Right cardiac atrium (tissue), 5 donors: ENCODE measurements at regions not wholly inside any gene's neighbourhood (a gene's known extent, or its start where the extent isn't known, plus 50 kb on each side); places are given as distances from the start of the nearest gene placed in this dataset.

Experiments
- ATAC-seq, 2 donors: fragments of 200-7000 bp; cut with Tn5 transposase; one replicate each; pipeline versions ENCODE4 v1.8.0 to v1.9.1; 2020; ENCODE audit warnings: moderate library complexity in 2 of 2, mild to moderate bottlenecking in 1 of 2
- DNase-seq, 3 donors: peaks; one replicate each; pipeline ENCODE4 v3.0.0-alpha.2; 2020
- H3K27ac ChIP-seq: one replicate; pipeline ENCODE4 v1.5.1; 2013; ENCODE audit warnings: mild to moderate bottlenecking, low read length, control low read depth, moderate library complexity
- H3K27me3 ChIP-seq: one replicate; pipeline ENCODE4 v1.6.1; 2013; ENCODE audit not compliant: control insufficient read depth, insufficient read depth
- H3K4me1 ChIP-seq: one replicate; pipeline ENCODE4 v1.6.1; 2013; ENCODE audit warnings: low read length; ENCODE audit not compliant: control insufficient read depth, insufficient read depth
- H3K4me3 ChIP-seq: one replicate; pipeline ENCODE4 v1.5.1; 2013; ENCODE audit warnings: low read length, control low read depth
- H3K9me3 ChIP-seq: one replicate; pipeline ENCODE4 v1.6.1; 2013; ENCODE audit warnings: low read length; ENCODE audit not compliant: control insufficient read depth
- WGBS: extraction: QIAGEN DNeasy Blood & Tissue Kit; methylation state at CpG from one replicate; pipeline ENCODE4 v1.1.7; 2013; 5-methylcytosine and 5-hydroxymethylcytosine counted together
- intact Hi-C, 4 donors: fragments of 100-400 bp; cut with DNase I; formaldehyde crosslinking; loops; one replicate each; pipeline versions ENCODE4 v1.11.0 to v1.14.0; 2022 to 2023
- donor health status: healthy with polysubstance abuse.
- donor health status: DM: no; HTN: yes; CAD: no.
- donor health status: DM: no; HTN: no; CAD: no.
- donor health status: DM: no; HTN: yes; CAD: no; lungs with severe emphysema.
- donor health status: DM: yes; HTN: yes; CAD: no.

DNA sequence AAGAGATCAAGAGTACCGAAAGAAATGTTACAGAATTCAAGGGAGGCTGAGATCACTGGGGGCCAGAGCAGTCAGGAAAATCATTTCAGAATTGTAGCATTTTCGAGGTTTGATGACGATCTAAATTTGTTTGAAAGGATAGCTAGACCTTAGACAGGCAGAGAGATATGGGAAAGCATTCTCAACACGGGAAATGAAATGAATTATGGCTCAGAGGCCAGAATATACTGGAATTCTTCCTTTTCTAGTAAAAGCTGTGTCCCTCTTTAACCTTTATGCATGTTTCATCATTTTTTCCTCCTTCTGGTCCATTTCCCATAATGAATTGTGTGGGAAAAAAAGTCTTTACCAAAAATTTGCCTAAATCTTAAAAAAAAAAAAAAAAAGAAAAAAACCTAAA is 78.8 kb downstream of the NABP1 start:
- H3K27ac ChIP-seq = no peak overlapping the region
- no peaks in the 10 kb centered on the region for H3K4me1 ChIP-seq
- ATAC-seq (no peak), DNase-seq (no peak)
- no peaks in the 10 kb centered on the region for H3K27me3 ChIP-seq
- no peaks in the 10 kb centered on the region for H3K9me3 ChIP-seq
- intact Hi-C loops = no loop called here
- 65% methylated on average over 4 of the region's 4 CpGs for WGBS
- no peak overlapping the region for H3K4me3 ChIP-seq

DNA sequence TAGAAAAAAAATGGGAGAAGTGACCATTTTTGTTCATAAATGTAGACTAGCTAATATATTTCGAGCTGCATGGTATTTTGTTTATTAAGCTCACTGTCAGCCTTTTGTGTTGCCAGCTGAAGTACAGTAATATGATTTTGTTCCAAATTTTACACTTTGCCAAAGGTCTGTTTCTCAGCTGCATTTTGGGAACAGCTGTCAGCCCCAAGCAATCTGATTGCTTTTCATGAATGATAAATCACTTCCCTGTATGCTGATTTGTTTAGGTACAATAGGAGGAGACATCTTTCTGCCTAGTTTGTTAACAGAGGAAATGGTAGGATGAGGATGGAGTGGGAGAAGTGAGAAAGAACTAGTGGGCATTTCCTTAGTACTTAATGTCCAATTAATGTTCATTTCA is 79.3 kb downstream of the NABP1 start:
- no peaks in the 10 kb centered on the region for H3K4me1 ChIP-seq
- whole genome bisulfite sequencing = 60% methylated on average over 1 of the region's 1 CpG
- H3K27ac ChIP-seq = no peak overlapping the region
- intact Hi-C loops = no loop called here
- no peaks in the 10 kb centered on the region for H3K9me3 ChIP-seq
- H3K4me3 ChIP-seq = no peak overlapping the region
- DNase-seq (no peak), ATAC-seq (no peak)
- no peaks in the 10 kb centered on the region for H3K27me3 ChIP-seq

DNA sequence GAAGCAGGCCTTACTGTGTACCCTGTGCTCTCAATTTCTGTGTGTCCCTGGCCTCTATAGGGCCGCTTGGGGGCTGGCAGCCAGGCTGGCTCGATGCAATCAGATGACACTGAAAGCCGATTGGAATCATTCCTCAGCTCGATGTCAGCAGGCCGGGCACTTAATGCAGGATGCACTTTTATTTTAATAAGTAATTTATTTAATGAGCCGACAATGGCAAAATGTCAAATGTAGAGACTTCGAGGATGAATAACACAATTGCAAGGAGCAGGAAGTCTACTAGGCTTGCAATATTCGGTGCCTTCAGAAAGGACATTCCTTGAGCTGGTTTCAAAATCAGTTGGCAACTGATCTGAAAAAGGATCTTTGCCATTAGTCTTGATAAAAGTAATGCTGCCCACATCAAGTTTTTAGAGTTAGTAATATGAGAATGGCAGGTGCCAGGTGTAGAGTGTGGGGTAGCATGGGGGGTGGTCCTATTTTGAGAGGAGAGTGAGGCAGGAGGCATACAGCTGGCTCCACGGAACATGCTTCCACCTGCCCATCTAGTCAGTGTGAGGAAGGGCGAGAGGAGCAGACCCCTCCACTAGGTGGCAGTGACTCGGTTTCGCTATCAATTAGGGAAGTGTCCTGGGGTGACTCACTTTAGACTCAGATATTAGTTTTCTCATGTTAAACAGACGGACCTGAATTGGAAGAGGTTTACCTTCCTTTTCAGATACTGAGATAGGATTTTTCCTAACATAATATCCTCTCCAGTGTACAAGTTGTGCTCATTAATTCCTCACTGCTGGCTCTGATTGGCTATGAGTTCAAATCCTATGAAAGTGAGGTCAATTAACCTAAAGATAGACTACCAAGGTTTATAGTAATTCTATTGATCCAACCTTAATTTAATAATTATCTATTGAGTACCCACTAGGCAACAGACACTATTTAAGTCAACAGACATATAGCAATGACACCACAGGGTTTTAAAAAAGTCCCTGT is 80.9 kb downstream of the NABP1 start:
- WGBS = 59% methylated on average over 13 of the region's 13 CpGs

DNA sequence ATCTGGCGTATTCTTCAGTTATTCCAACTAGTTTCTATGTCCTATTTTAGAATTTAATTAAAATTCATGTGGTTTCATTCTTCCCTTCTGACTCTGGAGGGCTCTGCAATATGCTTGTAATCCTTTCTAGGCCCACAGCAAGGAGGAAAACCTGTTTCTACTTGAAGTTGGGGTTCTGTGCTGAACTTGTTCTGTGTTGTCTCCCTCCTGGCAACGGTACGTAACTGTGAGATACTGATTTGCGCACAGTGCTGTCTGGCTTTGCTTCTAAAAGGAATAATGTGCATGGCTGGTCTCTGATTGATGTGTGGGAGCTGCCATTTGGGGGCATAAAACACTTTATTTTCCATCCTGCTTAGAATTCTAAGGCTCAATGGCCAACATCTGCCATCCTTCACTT is 81.7 kb downstream of the NABP1 start:
- WGBS = 93% methylated on average over 4 of the region's 4 CpGs

More for the DNA sequence above, 80.9 kb downstream of the NABP1 start:
- Histone ChIP-seq H3K9me3 (no peaks in the 10 kb centered on the region), H3K4me3 (no peak overlapping the region), H3K27me3 (no peaks in the 10 kb centered on the region), H3K4me1 (no peaks in the 10 kb centered on the region), H3K27ac (no peak overlapping the region)
- ATAC-seq = peak; percentile 73 to 80
- DNase-seq = peak in 2 of 3 donors; percentile 61 to 62
- intact Hi-C loops = no loop called here

DNA sequence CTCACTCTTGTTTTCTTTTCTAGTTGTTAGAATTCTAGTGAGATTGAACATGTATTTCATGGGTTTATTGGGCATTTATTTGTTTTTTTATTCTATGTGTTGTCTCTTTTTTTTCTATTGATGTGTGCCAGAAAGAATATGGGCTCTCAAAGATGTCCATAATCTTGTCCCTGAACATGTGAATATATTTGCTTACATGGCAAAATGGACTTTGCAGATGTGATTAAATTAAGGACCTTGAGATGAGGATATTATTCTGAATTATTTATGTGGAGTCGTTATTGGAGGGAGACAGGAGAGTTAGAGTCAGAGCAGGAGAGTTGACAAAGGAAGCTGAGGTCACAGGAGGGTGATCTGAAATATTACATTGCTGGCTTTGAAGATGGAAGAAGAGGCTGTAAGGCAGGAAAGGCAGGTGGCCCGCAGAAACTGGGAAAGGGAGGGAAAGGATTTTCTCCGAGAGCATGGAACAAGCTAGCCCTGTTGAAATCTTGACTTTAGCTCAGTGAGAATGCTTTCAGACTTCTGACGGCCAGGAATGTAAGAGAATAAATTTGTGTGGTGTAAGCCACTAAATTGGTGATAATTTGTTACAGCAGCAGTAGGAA is 82.8 kb downstream of the NABP1 start:
- Histone ChIP-seq H3K27ac (no peak overlapping the region), H3K4me3 (no peak overlapping the region), H3K4me1 (no peaks in the 10 kb centered on the region), H3K27me3 (no peaks in the 10 kb centered on the region), H3K9me3 (no peaks in the 10 kb centered on the region)
- ATAC-seq (no peak), DNase-seq (no peak)
- 66% methylated on average over 4 of the region's 4 CpGs for WGBS
- intact Hi-C loops = no loop called here

More for the DNA sequence above, 81.7 kb downstream of the NABP1 start:
- Histone ChIP-seq H3K4me3 (no peak overlapping the region), H3K9me3 (no peaks in the 10 kb centered on the region), H3K4me1 (no peaks in the 10 kb centered on the region), H3K27me3 (no peaks in the 10 kb centered on the region), H3K27ac (no peak overlapping the region)
- intact Hi-C loops = no loop called here
- no peak for ATAC-seq
- no peak for DNase-seq

DNA sequence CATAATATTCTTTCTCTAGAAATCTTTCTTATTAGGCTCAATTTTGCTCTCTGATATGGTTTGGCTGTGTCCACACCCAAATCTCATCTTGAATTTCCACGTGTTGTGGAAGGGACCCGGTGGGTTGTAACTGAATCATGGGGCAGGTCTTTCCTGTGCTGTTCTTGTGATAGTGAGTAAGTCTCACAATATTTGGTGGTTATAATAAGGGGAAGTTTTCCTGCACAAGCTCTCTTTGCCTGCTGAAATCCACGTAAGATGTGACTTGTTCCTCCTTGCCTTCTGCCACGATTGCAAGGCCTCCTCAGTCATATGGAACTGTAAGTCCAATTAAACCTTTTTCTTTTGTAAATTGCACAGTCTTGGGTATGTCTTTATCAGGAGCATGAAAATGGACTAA is 73.8 kb downstream of the CAVIN2 start:
- 84% methylated on average over 4 of the region's 4 CpGs for WGBS
- Histone ChIP-seq H3K4me1 (no peaks in the 10 kb centered on the region), H3K27me3 (no peaks in the 10 kb centered on the region), H3K27ac (no peak overlapping the region), H3K9me3 (no peaks in the 10 kb centered on the region), H3K4me3 (no peak overlapping the region)
- ATAC-seq (no peak), DNase-seq (no peak)
- intact Hi-C loops = no loop called here

DNA sequence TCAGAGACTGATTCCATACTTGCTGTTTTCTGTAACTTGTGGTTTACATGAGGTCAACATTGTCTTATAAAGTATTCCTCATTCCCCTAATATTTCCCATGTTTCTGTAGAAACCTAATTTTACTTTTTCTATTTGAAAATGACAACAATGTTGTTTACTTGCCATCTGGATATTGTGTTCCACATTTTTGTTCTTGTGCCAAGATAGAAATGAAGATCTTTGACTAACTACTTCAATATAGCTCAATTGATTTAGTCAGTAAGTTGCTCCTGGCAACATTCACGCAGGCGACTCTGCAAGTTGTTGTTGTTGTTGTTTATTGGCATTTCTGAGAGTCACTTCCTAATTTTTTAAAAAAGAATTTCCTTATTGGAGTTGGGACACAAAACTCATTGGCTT is 69.5 kb downstream of the CAVIN2 start:
- Histone ChIP-seq H3K27me3 (no peaks in the 10 kb centered on the region), H3K4me3 (no peak overlapping the region), H3K9me3 (no peaks in the 10 kb centered on the region), H3K4me1 (no peaks in the 10 kb centered on the region), H3K27ac (no peak overlapping the region)
- ATAC-seq = no peak
- whole genome bisulfite sequencing = 90% methylated on average over 2 of the region's 2 CpGs
- intact Hi-C loops = no loop called here
- DNase-seq = no peak

DNA sequence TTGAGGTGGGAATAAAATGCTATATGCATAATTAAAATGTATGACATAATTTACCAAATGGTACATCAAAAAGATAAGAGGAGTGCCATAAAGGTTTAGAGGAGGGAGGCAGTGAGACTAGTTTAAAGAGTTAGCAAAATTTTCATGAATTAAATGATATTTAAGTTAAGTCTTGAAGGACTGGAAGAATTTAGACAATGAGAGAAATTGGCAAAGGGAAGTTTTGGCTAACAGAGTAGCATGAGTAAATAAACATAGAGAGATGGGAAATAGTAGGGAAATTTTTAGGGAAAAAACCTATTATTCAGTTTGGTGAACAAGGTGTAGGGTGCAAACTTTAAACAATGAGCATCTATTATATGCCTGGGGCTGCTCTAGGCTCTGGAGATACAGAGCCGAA is 68.8 kb downstream of the CAVIN2 start:
- Histone ChIP-seq H3K27me3 (no peaks in the 10 kb centered on the region), H3K4me3 (no peak overlapping the region), H3K27ac (no peak overlapping the region), H3K9me3 (no peaks in the 10 kb centered on the region), H3K4me1 (no peaks in the 10 kb centered on the region)
- 90% methylated on average over 1 of the region's 1 CpG for WGBS
- DNase-seq (no peak), ATAC-seq (no peak)
- intact Hi-C loops = no loop called here

DNA sequence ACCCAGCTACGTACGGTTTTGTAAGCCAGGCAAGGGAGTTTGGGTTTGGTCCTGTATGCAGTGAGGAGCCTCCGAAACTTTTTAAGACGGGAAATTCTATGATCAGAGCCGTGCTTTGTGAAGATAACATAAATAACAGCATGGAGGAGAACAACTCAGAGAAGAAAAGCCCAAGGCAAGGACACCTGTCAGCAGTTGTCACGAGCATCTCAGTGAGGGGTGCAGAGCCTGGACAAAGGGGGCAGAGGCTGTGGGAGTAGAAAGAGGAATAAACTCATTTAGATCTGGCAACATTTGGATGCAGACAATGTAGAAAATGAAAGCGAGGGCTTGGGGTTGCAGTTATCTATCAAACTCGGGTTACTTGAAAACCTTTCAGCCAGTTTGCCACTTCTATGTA is 64.5 kb downstream of the CAVIN2 start:
- Histone ChIP-seq H3K9me3 (no peaks in the 10 kb centered on the region), H3K4me3 (no peak overlapping the region), H3K27me3 (no peaks in the 10 kb centered on the region), H3K27ac (no peak overlapping the region), H3K4me1 (no peaks in the 10 kb centered on the region)
- DNase-seq = no peak
- intact Hi-C loops = no loop called here
- no peak for ATAC-seq
- WGBS = 78% methylated on average over 8 of the region's 8 CpGs

DNA sequence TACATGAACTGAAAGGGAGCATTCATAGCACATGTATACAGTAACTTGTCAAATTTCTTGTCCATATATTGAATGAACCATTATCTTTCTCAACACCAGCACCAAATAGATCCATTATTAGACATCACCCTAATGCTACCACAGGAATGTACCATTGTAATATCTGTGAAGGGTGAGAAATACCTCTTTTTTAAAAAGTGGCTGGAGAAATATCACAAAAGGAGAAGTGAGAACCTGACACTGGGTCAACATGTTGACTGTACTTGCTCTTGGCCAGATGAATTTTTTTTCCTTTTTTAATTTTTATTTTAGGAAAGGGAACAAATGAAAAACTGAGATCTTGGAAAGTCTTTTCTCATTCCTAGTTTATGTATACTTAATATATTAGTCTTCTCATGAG is 63.5 kb downstream of the CAVIN2 start:
- Histone ChIP-seq H3K4me3 (no peak overlapping the region), H3K27ac (no peak overlapping the region), H3K4me1 (no peaks in the 10 kb centered on the region), H3K27me3 (no peaks in the 10 kb centered on the region), H3K9me3 (no peaks in the 10 kb centered on the region)
- no peak for ATAC-seq
- no peak for DNase-seq
- intact Hi-C loops = no loop called here
